ENCODE measurements at regions not wholly inside any gene's neighbourhood (a gene's known extent, or its start where the extent isn't known, plus 50 kb on each side); places are given as distances from the start of the nearest gene placed in this dataset.

DNA sequence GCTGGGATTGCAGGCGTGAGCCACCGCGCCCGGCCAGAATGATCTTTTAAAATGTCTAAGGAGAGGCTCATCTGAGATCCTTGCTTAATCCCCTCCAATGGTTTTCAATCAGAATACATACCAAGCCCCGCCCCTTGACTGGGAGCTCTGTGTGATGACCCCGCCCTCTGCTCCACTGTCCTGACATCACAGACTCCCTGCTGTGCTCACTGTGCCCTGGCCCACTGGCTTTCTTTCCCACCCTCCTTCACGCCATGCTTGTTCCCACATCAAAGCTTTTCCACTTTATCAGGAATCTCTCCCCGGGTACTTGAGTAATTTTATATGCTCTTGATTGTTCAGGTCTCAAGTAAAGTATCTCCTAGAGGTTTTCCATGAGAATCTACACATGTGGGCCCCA is 762.3 kb upstream of the ID2 start:
- TF ChIP-seq, protein P1, sequence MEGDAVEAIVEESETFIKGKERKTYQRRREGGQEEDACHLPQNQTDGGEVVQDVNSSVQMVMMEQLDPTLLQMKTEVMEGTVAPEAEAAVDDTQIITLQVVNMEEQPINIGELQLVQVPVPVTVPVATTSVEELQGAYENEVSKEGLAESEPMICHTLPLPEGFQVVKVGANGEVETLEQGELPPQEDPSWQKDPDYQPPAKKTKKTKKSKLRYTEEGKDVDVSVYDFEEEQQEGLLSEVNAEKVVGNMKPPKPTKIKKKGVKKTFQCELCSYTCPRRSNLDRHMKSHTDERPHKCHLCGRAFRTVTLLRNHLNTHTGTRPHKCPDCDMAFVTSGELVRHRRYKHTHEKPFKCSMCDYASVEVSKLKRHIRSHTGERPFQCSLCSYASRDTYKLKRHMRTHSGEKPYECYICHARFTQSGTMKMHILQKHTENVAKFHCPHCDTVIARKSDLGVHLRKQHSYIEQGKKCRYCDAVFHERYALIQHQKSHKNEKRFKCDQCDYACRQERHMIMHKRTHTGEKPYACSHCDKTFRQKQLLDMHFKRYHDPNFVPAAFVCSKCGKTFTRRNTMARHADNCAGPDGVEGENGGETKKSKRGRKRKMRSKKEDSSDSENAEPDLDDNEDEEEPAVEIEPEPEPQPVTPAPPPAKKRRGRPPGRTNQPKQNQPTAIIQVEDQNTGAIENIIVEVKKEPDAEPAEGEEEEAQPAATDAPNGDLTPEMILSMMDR (IDR thresholded peaks at IDR 0.05; ENCODE audit: low read length) = no peak
- no peak for TF ChIP-seq EZH2 (optimal IDR thresholded peaks at IDR 0.05; ENCODE audit: low read depth, low read length)
